Kidney (tissue), 10 donors: ENCODE measurements at regions not wholly inside any gene's neighbourhood (a gene's known extent, or its start where the extent isn't known, plus 50 kb on each side); places are given as distances from the start of the nearest gene placed in this dataset.
A peak's percentile ranks its signal among the peaks of the same experiment; 100 is the strongest.
"Not testable (repeated sequence)": the region's sequence is repeated elsewhere in the genome, so short reads cannot be mapped to it uniquely, and the experiment has no call there.

ENCODE experiments used
- DNase-seq, 5 donors: peaks; one replicate each; pipeline ENCODE4 v3.0.0-alpha.2; 2013 to 2020
- FAIRE-seq: peaks from 2 replicates; lab custom pipeline; 2012; peaks lifted over from hg19 to GRCh38; lab: Jason Lieb, UNC
- H3K27ac ChIP-seq, 2 donors: one replicate each; pipeline ENCODE4 v1.7.0; 2013; ENCODE audit warnings: low read depth in 2 of 2, low read length in 2 of 2, inconsistent platforms in 1 of 2
- H3K27me3 ChIP-seq: one replicate; pipeline ENCODE4 v1.7.1; 2013; ENCODE audit warnings: low read length, inconsistent platforms; ENCODE audit not compliant: control insufficient read depth, insufficient read depth
- H3K36me3 ChIP-seq, 3 donors: one replicate each; pipeline versions ENCODE4 v1.7.0 to v1.7.1; 2013; ENCODE audit warnings: low read length in 3 of 3, control low read depth in 1 of 3, inconsistent platforms in 1 of 3; ENCODE audit not compliant: insufficient read depth in 3 of 3, control insufficient read depth in 2 of 3
- H3K4me1 ChIP-seq, 3 donors: one replicate each; pipeline versions ENCODE4 v1.7.0 to v1.7.1; 2013; ENCODE audit warnings: low read length in 3 of 3, inconsistent platforms in 1 of 3, low read depth in 1 of 3; ENCODE audit not compliant: control insufficient read depth in 2 of 3, insufficient read depth in 2 of 3
- H3K4me3 ChIP-seq, 3 donors: one replicate each; pipeline versions ENCODE4 v1.7.0 to v1.8.1; 2013; ENCODE audit warnings: low read length in 3 of 3, control low read depth in 1 of 3, inconsistent platforms in 1 of 3
- H3K9ac ChIP-seq, 3 donors: one replicate each; pipeline versions ENCODE4 v1.7.0 to v1.7.1; 2013; ENCODE audit warnings: low read length in 3 of 3, control low read depth in 1 of 3, inconsistent platforms in 1 of 3
- H3K9me3 ChIP-seq, 3 donors: one replicate each; pipeline versions ENCODE4 v1.7.0 to v1.7.1; 2013; ENCODE audit warnings: low read length in 3 of 3, control low read depth in 1 of 3, inconsistent platforms in 1 of 3; ENCODE audit not compliant: control insufficient read depth in 2 of 3, insufficient read depth in 1 of 3
- intact Hi-C: fragments of 100-400 bp; cut with DNase I; formaldehyde crosslinking; loops from one replicate; pipeline ENCODE4 v1.11.1; 2022
- donor health status: control.
- donor health status: control.
- donor health status: DM: yes; HTN: yes; CAD: no.
- donor health status: Normal renal cell carcinoma (clear cell type).

DNA sequence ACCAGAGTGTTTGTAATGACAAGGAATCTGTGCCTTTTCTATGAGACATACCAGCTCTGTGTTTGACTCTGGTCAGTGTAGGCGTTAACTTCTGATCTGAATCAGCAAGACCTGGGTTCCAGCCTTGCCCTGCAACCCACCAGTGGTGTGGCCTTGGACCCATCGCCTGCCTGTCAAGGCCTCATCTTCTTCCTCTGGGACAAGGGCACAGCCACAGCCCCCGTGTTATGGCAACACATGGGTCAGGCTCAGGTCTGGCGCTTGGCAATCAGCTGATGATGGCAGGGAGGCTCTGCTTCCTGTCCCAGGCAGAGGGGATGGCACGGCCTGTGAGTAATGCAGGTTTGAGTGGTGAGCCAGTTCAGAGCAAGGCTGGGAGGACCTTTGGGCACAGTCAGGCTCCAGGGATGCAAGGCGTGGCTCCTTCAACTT, 69.1 kb upstream of the PLGLB2 start:
- intact Hi-C loops, H3K4me1 ChIP-seq, H3K27me3 ChIP-seq, H3K27ac ChIP-seq, FAIRE-seq, H3K9me3 ChIP-seq, H3K9ac ChIP-seq, H3K36me3 ChIP-seq, H3K4me3 ChIP-seq, DNase-seq: not testable (repeated sequence)

DNA sequence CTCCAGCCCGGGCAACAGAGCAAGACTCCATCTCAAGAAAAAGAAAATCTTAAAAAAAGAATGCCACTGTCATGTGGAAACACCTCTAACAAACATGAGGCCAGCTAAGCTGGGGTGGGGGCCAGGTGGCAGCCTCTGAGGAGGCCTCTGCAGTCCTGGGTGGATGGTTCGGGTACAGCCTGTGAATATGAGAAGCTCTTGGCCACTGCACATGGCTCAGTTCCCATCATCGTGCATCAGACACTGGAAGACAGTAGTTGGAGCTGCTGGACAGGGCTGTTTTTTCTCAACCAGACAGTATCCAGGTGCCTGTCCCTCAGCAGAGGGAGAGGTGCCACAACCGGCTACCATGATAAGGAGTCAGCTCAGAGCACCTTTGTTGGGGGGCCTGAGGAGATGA, 67.9 kb upstream of the PLGLB2 start:
- H3K4me3 ChIP-seq, H3K27me3 ChIP-seq, H3K9me3 ChIP-seq, H3K9ac ChIP-seq, intact Hi-C loops, H3K4me1 ChIP-seq, H3K27ac ChIP-seq, H3K36me3 ChIP-seq, FAIRE-seq, DNase-seq: not testable (repeated sequence)

DNA sequence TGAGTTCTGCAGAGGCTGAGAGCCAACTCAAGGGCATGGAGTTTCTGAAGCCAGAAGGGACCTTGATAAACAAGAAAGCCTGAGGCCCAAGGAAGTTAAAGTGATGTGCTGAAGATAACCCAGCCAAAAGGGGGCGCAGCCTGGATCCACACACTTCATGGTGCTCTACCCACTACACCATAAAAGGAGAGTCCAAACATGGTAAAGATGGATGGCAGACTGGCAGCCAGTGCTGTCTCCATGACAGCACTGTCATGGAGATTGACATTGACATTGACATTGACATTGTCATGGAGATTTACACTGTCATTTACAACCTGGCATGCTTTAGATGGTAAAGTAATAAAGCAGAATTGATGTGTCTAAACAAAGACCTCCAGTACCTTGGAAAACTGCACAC, 67.2 kb upstream of the PLGLB2 start:
- H3K4me3 ChIP-seq, H3K27ac ChIP-seq, intact Hi-C loops, H3K36me3 ChIP-seq, H3K27me3 ChIP-seq, FAIRE-seq, H3K4me1 ChIP-seq, H3K9ac ChIP-seq, H3K9me3 ChIP-seq, DNase-seq: not testable (repeated sequence)

GRCh38 chr2:87683451-87683850, 64.4 kb upstream of the PLGLB2 start:
- H3K27me3 ChIP-seq, H3K4me1 ChIP-seq, H3K27ac ChIP-seq, intact Hi-C loops, H3K36me3 ChIP-seq, H3K4me3 ChIP-seq, H3K9ac ChIP-seq, FAIRE-seq, H3K9me3 ChIP-seq: not testable (repeated sequence)
- peak in 1 of 5 donors; percentile 87 for DNase-seq

GRCh38 chr2:87683961-87684360, 63.9 kb upstream of the PLGLB2 start:
- DNase-seq, FAIRE-seq, H3K9ac ChIP-seq, H3K27ac ChIP-seq, intact Hi-C loops, H3K36me3 ChIP-seq, H3K4me1 ChIP-seq, H3K27me3 ChIP-seq, H3K9me3 ChIP-seq, H3K4me3 ChIP-seq: not testable (repeated sequence)

- DNase-seq = peak in 3 of 5 donors; percentile 6 to 75 (median 8)
- H3K4me1 ChIP-seq, H3K9me3 ChIP-seq, H3K9ac ChIP-seq, H3K4me3 ChIP-seq, H3K36me3 ChIP-seq, H3K27ac ChIP-seq, H3K27me3 ChIP-seq, FAIRE-seq, intact Hi-C loops: not testable (repeated sequence)
Observed at GRCh38 chr2:87685558-87685957, 62.3 kb upstream of the PLGLB2 start.

- H3K4me1 ChIP-seq, DNase-seq, H3K36me3 ChIP-seq, H3K9ac ChIP-seq, H3K27me3 ChIP-seq, FAIRE-seq, H3K27ac ChIP-seq, H3K4me3 ChIP-seq, intact Hi-C loops, H3K9me3 ChIP-seq: not testable (repeated sequence)
Observed at GRCh38 chr2:87686873-87687549, 60.9 kb upstream of the PLGLB2 start.

DNA sequence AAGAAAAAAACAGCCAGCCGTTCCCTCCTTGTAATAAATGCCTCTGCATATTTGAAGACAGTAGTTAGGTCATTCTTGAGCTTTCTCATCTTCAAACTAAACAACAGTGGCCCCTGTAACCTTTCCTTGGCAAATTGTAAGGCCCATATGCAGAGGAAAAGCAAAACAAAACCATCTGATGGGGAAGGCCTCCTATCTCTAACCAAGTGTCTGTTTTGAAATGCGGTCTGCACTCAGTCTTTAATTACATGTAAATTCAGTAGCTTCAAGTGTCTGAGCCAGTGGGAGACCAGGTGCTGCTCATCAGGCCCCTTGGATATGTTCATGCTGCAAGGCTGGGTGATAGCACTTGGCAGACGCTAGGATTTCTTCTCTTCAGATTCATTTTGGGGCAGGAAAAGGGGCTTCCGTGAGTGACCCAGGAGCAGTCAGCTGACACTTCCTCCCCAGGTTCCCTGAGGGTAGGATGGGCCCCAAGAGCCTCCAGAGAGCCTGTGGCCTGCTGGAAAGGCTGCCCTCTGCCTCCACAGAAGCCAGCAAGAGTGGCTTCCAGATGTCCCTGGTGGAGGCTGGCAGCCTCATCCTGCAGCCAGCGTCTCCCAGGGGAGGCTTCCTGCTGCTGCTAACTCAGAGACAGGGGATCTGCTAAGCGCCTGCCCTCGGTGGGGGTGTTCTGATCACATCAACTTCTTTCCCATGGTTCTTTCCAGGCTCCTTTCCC, 60.2 kb upstream of the PLGLB2 start:
- H3K27ac ChIP-seq, H3K4me3 ChIP-seq, H3K36me3 ChIP-seq, FAIRE-seq, H3K9me3 ChIP-seq, intact Hi-C loops, H3K9ac ChIP-seq, H3K27me3 ChIP-seq, H3K4me1 ChIP-seq: not testable (repeated sequence)
- peak in 3 of 5 donors; percentile 0 to 37 (median 4) for DNase-seq
